ENCODE measurements at regions not wholly inside any gene's neighbourhood (a gene's known extent, or its start where the extent isn't known, plus 50 kb on each side); places are given as distances from the start of the nearest gene placed in this dataset.

GRCh38 chr16:85426806-85427205 is 186.3 kb upstream of the GSE1 start:
- DNase-seq (ENCODE audit: low spot score): no peak

GRCh38 chr16:85428168-85428898 is 184.8 kb upstream of the GSE1 start:
- peak; percentile 35 for DNase-seq (ENCODE audit: low spot score)

- no peak for DNase-seq (ENCODE audit: low spot score)
These were observed 184.0 kb upstream of the GSE1 start for GRCh38 chr16:85428899-85429775.

- no peak for DNase-seq (ENCODE audit: low spot score)
These were observed 183.2 kb upstream of the GSE1 start for GRCh38 chr16:85429776-85430522.

- DNase-seq (ENCODE audit: low spot score): no peak
These were observed 182.3 kb upstream of the GSE1 start for GRCh38 chr16:85430523-85431421.

GRCh38 chr16:85431431-85432124 is 181.5 kb upstream of the GSE1 start:
- DNase-seq (ENCODE audit: low spot score): no peak

GRCh38 chr16:85432606-85433005 is 180.5 kb upstream of the GSE1 start:
- no peak for DNase-seq (ENCODE audit: low spot score)

GRCh38 chr16:85433477-85433876 is 179.6 kb upstream of the GSE1 start:
- no peak for DNase-seq (ENCODE audit: low spot score)

- DNase-seq (ENCODE audit: low spot score): no peak
These were observed 177.8 kb upstream of the GSE1 start for GRCh38 chr16:85435286-85435685.

GRCh38 chr16:85435700-85436099 is 177.4 kb upstream of the GSE1 start:
- DNase-seq (ENCODE audit: low spot score): no peak

GRCh38 chr16:85436207-85436606 is 176.9 kb upstream of the GSE1 start:
- DNase-seq (ENCODE audit: low spot score): no peak

- no peak for DNase-seq (ENCODE audit: low spot score)
These were observed 176.4 kb upstream of the GSE1 start for GRCh38 chr16:85436636-85437165.

- no peak for DNase-seq (ENCODE audit: low spot score)
These were observed 175.7 kb upstream of the GSE1 start for GRCh38 chr16:85437166-85438052.

GRCh38 chr16:85438981-85439685 is 174.0 kb upstream of the GSE1 start:
- no peak for DNase-seq (ENCODE audit: low spot score)

GRCh38 chr16:85440744-85441143 is 172.4 kb upstream of the GSE1 start:
- no peak for DNase-seq (ENCODE audit: low spot score)

GRCh38 chr16:85441189-85441889 is 171.8 kb upstream of the GSE1 start:
- DNase-seq (ENCODE audit: low spot score): no peak

GRCh38 chr16:85441890-85442670 is 171.0 kb upstream of the GSE1 start:
- no peak for DNase-seq (ENCODE audit: low spot score)

GRCh38 chr16:85443116-85443515 is 170.0 kb upstream of the GSE1 start:
- DNase-seq (ENCODE audit: low spot score): no peak

Measured in kidney tubule cell (primary cell).